SK-N-MC (cell line): ENCODE measurements at regions not wholly inside any gene's neighbourhood (a gene's known extent, or its start where the extent isn't known, plus 50 kb on each side); places are given as distances from the start of the nearest gene placed in this dataset.

Experiments used
- EZH2 ChIP-seq: fragments of 200-600 bp; sonication (generic); IDR thresholded peaks from one replicate; pipeline ENCODE4 v1.6.1; 2017; ENCODE audit warnings: antibody characterized with exemption
- POLR2AphosphoS5 ChIP-seq: IDR thresholded peaks from 2 replicates; pipeline ENCODE4 v1.6.1; 2012; ENCODE audit warnings: mild to moderate bottlenecking, low read depth, low read length, borderline replicate concordance

GRCh38 chr4:117210551-117210950 is 125.2 kb upstream of the TRAM1L1 start:
- no peak for TF ChIP-seq EZH2
- TF ChIP-seq POLR2AphosphoS5 = no peak
